ENCODE measurements at regions not wholly inside any gene's neighbourhood (a gene's known extent, or its start where the extent isn't known, plus 50 kb on each side); places are given as distances from the start of the nearest gene placed in this dataset.

- peak; percentile 65 for DNase-seq
These were observed 236.0 kb upstream of the EYS start for GRCh38 chr6:65943051-65943450.

DNA sequence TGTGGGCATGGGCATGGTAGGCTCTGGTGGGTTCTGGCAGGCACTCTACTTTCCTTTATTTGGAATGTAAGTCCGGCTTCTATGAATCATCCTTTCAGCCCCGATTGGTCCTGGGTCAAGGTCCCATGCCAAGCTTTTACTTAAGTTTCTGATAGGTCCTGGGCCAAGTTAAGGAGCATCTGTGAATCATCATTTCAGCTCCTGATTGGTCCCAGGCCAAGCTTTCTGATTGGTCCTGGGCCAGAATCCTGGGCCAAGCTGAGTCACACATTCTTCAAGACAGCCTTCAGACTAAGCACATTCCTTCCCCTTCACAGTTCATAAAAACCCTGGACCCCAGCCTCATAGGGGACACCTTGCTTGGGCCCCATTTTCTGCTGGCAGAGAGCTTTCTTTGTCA, 231.0 kb upstream of the EYS start:
- DNase-seq = peak; percentile 1

- no peak for DNase-seq
These were observed 228.4 kb upstream of the EYS start for GRCh38 chr6:65935412-65935811.

DNA sequence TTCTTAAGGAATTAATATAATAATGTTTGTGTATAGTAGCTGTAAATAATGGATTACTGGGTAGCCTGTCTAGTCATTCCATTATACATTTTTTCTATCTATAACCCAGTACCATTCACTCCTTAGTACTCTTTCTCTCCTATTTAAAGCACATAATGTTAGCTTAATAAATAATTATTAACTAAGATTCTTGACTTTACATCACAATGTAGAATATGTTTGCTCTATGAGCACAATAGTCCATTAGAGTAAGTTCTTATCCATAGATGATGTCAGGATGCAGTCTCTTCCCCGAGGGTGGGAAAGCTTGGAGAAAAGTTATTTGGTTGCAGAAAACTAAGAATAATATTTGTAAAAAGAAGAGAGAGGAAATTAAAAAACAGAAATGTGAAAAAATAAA, 226.4 kb upstream of the EYS start:
- DNase-seq = no peak

- DNase-seq = no peak
These were observed 220.1 kb upstream of the EYS start for GRCh38 chr6:65927141-65927540.

GRCh38 chr6:65924411-65924810, 217.4 kb upstream of the EYS start:
- no peak for DNase-seq

GRCh38 chr6:65922049-65922448, 215.0 kb upstream of the EYS start:
- DNase-seq = no peak

DNA sequence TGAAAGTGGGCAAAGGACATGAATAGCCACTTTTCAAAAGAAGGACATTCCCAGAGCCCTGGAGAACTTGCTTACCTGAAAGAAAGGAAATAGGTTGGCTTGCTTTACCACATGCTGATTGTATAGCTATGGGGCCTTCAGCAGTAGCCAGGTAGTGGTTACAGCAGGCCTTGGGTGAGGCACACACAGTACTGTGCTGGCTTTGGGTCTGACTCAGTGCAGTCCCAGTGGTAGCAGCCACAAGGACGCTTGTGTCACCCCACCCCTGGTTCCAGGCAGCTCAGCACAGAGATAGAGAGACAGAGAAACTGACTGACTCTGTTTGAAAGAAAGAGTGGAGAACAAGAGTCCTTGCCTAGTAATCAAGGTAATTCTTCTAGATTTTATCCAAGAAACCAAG, 201.0 kb upstream of the EYS start:
- DNase-seq = no peak

- DNase-seq = no peak
These were observed 197.0 kb upstream of the EYS start for GRCh38 chr6:65903992-65904391.

GRCh38 chr6:65900928-65901327, 193.9 kb upstream of the EYS start:
- DNase-seq = no peak

DNA sequence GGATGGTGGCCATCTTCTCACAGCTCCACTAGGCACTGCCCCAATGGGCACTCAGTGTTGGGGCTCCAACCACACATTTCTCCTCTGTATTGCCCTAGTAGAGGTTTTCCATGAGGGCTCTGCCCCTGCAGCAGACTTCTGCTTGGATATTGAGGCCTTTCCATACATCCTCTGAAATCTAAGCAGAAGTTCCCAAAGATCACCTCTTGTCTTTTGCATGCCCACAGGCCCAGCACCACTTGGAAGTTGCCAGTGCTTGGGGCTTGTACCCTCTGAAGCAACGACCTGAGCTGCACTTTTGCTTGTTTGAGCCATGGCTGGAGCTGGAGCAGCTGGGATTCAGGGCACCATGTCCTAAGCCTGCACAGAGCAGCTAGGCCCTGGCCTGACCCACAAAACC, 189.1 kb upstream of the EYS start:
- no peak for DNase-seq

DNA sequence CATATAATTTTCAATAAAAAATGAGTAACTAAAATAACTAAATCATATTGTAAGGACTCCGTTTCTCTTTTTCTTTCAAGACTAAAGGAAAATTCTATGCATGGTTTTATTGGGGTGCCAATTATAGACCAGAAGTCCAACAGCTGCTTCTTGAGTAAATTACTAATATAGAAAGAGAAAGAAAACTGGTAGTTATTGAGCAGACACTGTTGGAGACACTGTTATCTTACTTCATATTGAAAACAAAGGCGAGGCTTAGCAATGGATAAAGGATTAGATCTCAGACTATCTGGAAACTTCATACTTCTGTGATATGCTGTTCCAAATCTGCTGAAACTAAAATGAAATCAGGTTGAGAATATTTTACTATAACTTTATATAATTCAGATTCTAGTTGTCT, 169.6 kb upstream of the EYS start:
- DNase-seq = no peak

DNA sequence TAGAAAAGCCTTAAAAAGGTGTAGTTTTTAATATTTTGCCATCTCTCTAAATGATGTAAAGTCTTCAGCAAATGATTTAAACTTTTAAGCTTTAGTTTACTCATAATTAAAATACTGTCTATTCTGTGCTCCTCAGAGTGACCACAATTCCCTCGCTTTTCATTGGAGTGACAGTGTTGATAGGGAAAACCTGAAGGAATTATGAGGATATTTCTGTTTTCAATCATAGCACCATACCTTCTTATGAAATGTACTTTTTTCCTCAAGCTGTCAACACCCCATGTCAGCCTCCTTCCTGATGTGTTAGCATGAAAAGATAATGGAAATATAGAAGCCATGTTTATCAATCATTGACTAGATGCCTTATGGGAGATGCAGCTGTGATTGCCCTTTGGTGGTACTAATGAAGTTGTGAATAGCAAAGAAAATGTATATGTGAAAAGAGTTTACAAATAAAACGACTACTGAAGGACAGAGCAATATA, 145.4 kb upstream of the EYS start:
- DNase-seq = no peak

DNA sequence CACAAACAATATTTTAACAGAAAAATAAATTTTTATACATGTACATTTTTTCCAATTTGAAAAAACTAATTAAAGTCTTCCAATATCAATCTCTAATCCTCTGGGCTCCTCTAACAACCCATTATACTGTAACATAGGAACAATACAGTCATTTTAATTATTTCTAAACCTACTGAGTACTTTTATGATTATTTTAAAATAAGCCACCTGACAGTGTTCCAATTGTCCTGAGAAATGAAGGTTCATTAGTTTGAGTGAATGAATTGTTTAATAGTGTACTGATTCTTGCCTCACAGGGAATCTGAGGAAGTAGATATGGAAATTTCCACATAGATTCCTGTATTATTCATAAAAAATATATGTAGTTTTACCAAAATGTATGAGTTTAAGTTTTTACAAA, 123.1 kb upstream of the EYS start:
- no peak for DNase-seq

- DNase-seq = no peak
These were observed 112.1 kb upstream of the EYS start for GRCh38 chr6:65819152-65819551.

GRCh38 chr6:65818576-65818975, 111.5 kb upstream of the EYS start:
- DNase-seq = no peak

GRCh38 chr6:65816991-65817390, 110.0 kb upstream of the EYS start:
- DNase-seq = no peak

GRCh38 chr6:65814071-65814470, 107.0 kb upstream of the EYS start:
- no peak for DNase-seq

- DNase-seq = peak; percentile 43
These were observed 96.2 kb upstream of the EYS start for GRCh38 chr6:65803186-65803585.

- no peak for DNase-seq
These were observed 92.4 kb upstream of the EYS start for GRCh38 chr6:65799389-65799788.

DNA sequence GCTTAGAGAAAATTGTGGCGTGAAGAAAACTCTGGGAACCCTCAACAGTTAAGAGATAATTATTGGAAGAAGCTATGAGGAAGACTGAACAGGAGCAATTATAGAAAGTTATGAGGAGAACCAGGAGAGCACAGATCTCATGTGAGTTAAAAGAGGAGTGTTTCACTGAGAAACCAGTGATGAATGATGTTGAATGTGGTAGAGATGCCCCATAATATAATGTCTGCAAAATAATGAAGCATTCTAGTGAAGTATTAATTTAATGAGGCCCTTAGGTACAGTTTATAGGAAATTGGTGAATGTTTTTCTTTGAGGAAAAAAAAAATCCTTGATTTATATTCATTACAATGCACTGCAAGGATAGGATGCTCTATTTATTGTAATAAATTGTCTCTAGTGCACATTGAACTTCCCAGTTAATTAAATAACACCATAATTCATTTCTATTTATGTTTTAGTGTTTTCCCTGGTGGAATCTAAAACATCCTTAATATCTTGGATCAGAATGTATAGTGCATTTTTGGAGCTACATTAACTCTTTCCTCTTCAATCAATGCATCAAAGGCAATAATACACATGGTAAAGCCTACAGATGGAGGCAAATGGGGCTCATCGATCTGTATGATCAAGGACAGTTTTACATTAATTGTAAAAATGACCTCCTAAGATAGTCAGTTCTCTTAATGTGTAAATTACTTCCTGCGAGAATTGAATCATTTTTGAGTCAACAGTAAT, 91.4 kb upstream of the EYS start:
- no peak for DNase-seq

GRCh38 chr6:65790666-65791065, 83.6 kb upstream of the EYS start:
- DNase-seq = peak; percentile 2

DNA sequence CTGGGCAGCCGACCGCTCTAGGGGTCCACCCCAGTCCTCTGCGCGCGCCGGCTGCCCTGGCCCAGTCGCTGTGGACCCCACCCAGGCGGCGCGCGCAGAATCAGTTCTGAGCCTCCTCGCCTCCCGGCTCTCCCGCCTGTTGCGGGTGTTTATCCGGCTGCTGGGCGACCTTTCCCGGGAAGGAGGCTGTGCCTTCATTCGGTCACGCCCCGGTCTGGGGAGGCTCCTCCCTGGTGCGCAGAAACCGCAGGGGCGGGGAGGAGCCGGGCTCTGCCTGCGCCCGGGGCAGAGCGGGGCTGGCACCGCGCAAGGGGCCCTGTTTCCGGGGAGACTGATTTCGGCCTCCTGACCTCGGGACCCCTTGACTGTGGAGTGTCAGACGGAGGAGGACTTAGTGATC, 80.8 kb upstream of the EYS start:
- DNase-seq = no peak

- DNase-seq = no peak
These were observed 79.8 kb upstream of the EYS start for GRCh38 chr6:65786815-65787214.

- no peak for DNase-seq
These were observed 73.7 kb upstream of the EYS start for GRCh38 chr6:65780691-65781090.
